PC-9 (cell line): ENCODE measurements at regions not wholly inside any gene's neighbourhood (a gene's known extent, or its start where the extent isn't known, plus 50 kb on each side); places are given as distances from the start of the nearest gene placed in this dataset.

ENCODE experiments used
- BruUV-seq: library from RNA; stranded (reverse); fragments of 400-500 nt; replicated peaks from 2 replicates; lab custom pipeline; 2021; lab: Mats Ljungman, UMichigan
- CTCF ChIA-PET: fragments of 300-600 bp; sonication (Branson Sonifier 250); formaldehyde crosslinking; loops from one replicate; lab custom pipeline; 2022; ENCODE audit warnings: antibody characterized with exemption; lab: Charles Lee
- POLR2A ChIA-PET: fragments of 300-600 bp; sonication (Branson Sonifier 250); formaldehyde crosslinking; loops from one replicate; lab custom pipeline; 2022; ENCODE audit warnings: antibody characterized with exemption; ENCODE audit not compliant: unreplicated experiment; lab: Charles Lee
- DNase-seq, 2 experiments: peaks; one replicate each; pipeline versions ENCODE4 v3.0.0 to v3.0.0-alpha.2; 2015 to 2022; ENCODE audit warnings: mixed read lengths in 1 of 2
- H2AFZ ChIP-seq: fragments of 200-600 bp; sonication (generic); 2 replicates; pipeline ENCODE4 v1.8.1; 2017; ENCODE audit warnings: antibody characterized with exemption
- H3F3A ChIP-seq: fragments of 200-600 bp; sonication (generic); 2 replicates; pipeline ENCODE4 v1.8.1; 2017; ENCODE audit warnings: antibody characterized with exemption, mild to moderate bottlenecking, low read depth; ENCODE audit not compliant: insufficient read depth
- H3K27ac ChIP-seq: fragments of 200-600 bp; sonication (generic); 2 replicates; pipeline ENCODE4 v1.6.1; 2016; ENCODE audit warnings: mixed run types
- H3K27me3 ChIP-seq: fragments of 200-600 bp; sonication (generic); 2 replicates; pipeline ENCODE4 v1.6.1; 2016; ENCODE audit warnings: low read depth, mixed run types; ENCODE audit not compliant: insufficient read depth
- H3K36me3 ChIP-seq: fragments of 200-600 bp; sonication (generic); 2 replicates; pipeline ENCODE4 v1.6.1; 2016; ENCODE audit warnings: low read depth, mixed run types
- H3K4me1 ChIP-seq: fragments of 200-600 bp; sonication (generic); replicated peaks from 2 replicates; pipeline ENCODE4 v1.6.1; 2016; ENCODE audit warnings: mixed run types; ENCODE audit not compliant: insufficient read depth
- H3K4me2 ChIP-seq: fragments of 200-600 bp; sonication (generic); 2 replicates; pipeline ENCODE4 v1.6.1; 2017; ENCODE audit warnings: mixed run types
- H3K4me3 ChIP-seq: fragments of 200-600 bp; sonication (generic); 2 replicates; pipeline ENCODE4 v1.6.1; 2016; ENCODE audit warnings: mixed run types
- H3K79me2 ChIP-seq: fragments of 200-600 bp; sonication (generic); 2 replicates; pipeline ENCODE4 v1.6.1; 2017; ENCODE audit warnings: low read depth, mixed run types
- H3K9me2 ChIP-seq: fragments of 200-600 bp; sonication (generic); 2 replicates; pipeline ENCODE4 v1.8.1; 2017; ENCODE audit warnings: mild to moderate bottlenecking; ENCODE audit not compliant: insufficient read depth
- H3K9me3 ChIP-seq: fragments of 200-600 bp; sonication (generic); 2 replicates; pipeline ENCODE4 v1.8.1; 2016; ENCODE audit warnings: low read depth; ENCODE audit not compliant: insufficient read depth
- H4K20me1 ChIP-seq: fragments of 200-600 bp; sonication (generic); 2 replicates; pipeline ENCODE4 v1.8.1; 2017; ENCODE audit not compliant: insufficient read depth
- EZH2 ChIP-seq: fragments of 200-600 bp; sonication (generic); IDR thresholded peaks from 2 replicates; pipeline ENCODE4 v1.8.0; 2017; ENCODE audit warnings: antibody characterized with exemption, low read depth
- intact Hi-C: fragments of 100-400 bp; cut with micrococcal nuclease; formaldehyde crosslinking; loops from one replicate; pipeline ENCODE4 v1.10.0; 2022; ENCODE audit not compliant: unreplicated experiment
- TF ChIP-seq, protein P1 (sequence below): fragments of 200-600 bp; sonication (generic); conservative IDR thresholded peaks from 2 replicates; pipeline ENCODE4 v1.6.1; 2017; ENCODE audit warnings: mixed run types, antibody characterized with exemption, mild to moderate bottlenecking, moderate library complexity

DNA sequence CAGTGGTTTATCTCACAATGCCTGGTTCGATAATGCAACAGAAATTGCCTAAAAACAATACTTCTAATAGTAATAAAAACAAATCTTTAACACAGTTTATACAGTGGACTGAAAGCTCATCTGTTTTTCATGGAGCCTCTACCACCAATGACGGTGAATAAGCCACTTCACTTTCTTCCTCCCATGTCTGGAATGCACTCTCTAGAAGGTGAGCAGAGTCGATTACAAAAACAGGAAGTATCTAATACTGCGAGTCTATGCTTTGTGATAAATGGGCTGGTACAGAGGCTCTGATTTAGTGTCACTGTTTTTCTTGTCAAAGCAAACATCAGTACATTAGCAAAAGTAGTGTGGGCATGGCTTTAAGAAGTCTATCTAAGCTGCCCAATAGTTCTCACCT is 1348.6 kb upstream of the SLC10A2 start:
- peaks cover 2% of the 10 kb centered on the region; the same call in 1 of the 2 replicates for H3K4me1 ChIP-seq
- DNase-seq = no peak
- no peaks in the 10 kb centered on the region for H3K36me3 ChIP-seq
- no peak overlapping the region for H2AFZ ChIP-seq
- H3K27me3 ChIP-seq = no peaks in the 10 kb centered on the region
- intact Hi-C loops = no loop called here
- no TSS peak for BruUV-seq
- H3F3A ChIP-seq = no peaks in the 10 kb centered on the region
- no peak for TF ChIP-seq EZH2
- TF ChIP-seq, protein P1, sequence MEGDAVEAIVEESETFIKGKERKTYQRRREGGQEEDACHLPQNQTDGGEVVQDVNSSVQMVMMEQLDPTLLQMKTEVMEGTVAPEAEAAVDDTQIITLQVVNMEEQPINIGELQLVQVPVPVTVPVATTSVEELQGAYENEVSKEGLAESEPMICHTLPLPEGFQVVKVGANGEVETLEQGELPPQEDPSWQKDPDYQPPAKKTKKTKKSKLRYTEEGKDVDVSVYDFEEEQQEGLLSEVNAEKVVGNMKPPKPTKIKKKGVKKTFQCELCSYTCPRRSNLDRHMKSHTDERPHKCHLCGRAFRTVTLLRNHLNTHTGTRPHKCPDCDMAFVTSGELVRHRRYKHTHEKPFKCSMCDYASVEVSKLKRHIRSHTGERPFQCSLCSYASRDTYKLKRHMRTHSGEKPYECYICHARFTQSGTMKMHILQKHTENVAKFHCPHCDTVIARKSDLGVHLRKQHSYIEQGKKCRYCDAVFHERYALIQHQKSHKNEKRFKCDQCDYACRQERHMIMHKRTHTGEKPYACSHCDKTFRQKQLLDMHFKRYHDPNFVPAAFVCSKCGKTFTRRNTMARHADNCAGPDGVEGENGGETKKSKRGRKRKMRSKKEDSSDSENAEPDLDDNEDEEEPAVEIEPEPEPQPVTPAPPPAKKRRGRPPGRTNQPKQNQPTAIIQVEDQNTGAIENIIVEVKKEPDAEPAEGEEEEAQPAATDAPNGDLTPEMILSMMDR = no peak
- no peaks in the 10 kb centered on the region; the same call in 1 of the 2 replicates for H3K9me3 ChIP-seq
- H3K9me2 ChIP-seq = no peaks in the 10 kb centered on the region
- H4K20me1 ChIP-seq = no peaks in the 10 kb centered on the region
- no peaks in the 10 kb centered on the region for H3K79me2 ChIP-seq
- ChIA-PET CTCF (no interaction called here), POLR2A (no interaction called here)
- no peak overlapping the region for H3K27ac ChIP-seq
- no peak overlapping the region for H3K4me3 ChIP-seq
- H3K4me2 ChIP-seq = no peak overlapping the region

DNA sequence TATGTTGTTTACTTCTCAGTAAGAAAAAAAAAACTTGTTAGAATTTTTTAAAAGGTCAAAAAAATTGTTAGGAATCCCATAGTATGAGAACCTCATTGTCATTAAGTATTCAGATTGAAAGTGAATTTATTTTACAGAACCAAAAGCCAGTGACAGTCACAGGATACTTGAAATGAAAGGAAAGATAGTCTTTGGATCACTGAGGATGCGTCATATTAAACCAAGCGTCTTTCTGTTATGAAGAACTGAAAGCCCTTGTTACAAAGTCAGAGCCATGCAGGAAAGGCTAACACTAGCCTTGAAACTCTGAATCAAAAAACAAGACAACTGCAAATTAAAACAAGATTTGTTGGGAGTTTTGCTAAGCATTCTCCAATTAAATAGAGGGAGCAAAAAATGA is 1348.0 kb upstream of the SLC10A2 start:
- H3K27me3 ChIP-seq = no peaks in the 10 kb centered on the region
- DNase-seq = no peak
- H3K79me2 ChIP-seq = no peaks in the 10 kb centered on the region
- ChIA-PET POLR2A (no interaction called here), CTCF (no interaction called here)
- TF ChIP-seq EZH2 = no peak
- TF ChIP-seq, protein P1 = no peak
- no peaks in the 10 kb centered on the region for H3F3A ChIP-seq
- BruUV-seq = no TSS peak
- no peaks in the 10 kb centered on the region for H3K9me2 ChIP-seq
- intact Hi-C loops = no loop called here
- no peak overlapping the region for H2AFZ ChIP-seq
- H3K4me2 ChIP-seq = no peak overlapping the region
- H3K4me1 ChIP-seq = peaks cover 8% of the 10 kb centered on the region
- H3K36me3 ChIP-seq = no peaks in the 10 kb centered on the region
- H4K20me1 ChIP-seq = no peaks in the 10 kb centered on the region
- H3K9me3 ChIP-seq = no peaks in the 10 kb centered on the region; the same call in 1 of the 2 replicates
- H3K4me3 ChIP-seq = no peak overlapping the region
- no peak overlapping the region for H3K27ac ChIP-seq

DNA sequence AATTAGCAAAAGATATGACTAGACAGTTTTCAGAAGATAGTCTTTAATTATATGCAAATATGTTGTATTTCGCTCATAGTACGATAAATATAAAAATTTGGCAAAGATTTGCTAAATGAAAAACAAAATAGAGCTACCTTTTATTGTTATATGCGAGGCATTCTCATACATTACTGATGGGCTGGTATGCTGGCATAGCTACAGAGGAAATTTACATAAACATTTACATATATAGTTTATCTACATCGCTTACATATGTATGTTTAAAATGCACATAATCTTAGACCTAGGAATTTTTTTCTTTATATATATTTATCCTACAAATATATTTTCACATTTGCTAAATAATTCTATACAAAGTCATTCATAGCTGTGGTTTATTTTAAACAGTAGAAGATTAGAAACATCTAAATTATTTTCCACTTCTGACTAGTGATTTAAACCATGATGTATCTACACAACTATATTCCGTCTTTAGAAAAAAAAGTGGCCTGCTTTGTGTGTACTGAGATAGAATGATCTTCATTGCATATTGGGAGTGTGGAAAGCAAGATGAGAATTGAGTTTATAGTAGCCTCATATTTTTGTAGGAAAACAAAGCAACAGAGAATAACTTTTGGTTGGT is 1345.0 kb upstream of the SLC10A2 start:
- Histone ChIP-seq H3K36me3 (no peaks in the 10 kb centered on the region), H3F3A (no peaks in the 10 kb centered on the region; the same call in 1 of the 2 replicates), H3K4me1 (peaks cover 20% of the 10 kb centered on the region), H3K9me2 (no peaks in the 10 kb centered on the region), H4K20me1 (no peaks in the 10 kb centered on the region), H2AFZ (no peak overlapping the region), H3K9me3 (peaks cover 7% of the 10 kb centered on the region), H3K79me2 (no peaks in the 10 kb centered on the region), H3K27me3 (no peaks in the 10 kb centered on the region), H3K4me2 (no peak overlapping the region), H3K27ac (no peak overlapping the region), H3K4me3 (no peak overlapping the region)
- DNase-seq = no peak
- ChIA-PET CTCF (no interaction called here), POLR2A (no interaction called here)
- intact Hi-C loops = no loop called here
- TF ChIP-seq, protein P1 = no peak
- no peak for TF ChIP-seq EZH2
- BruUV-seq = no TSS peak
